NB4 (cell line): ENCODE measurements at regions not wholly inside any gene's neighbourhood (a gene's known extent, or its start where the extent isn't known, plus 50 kb on each side); places are given as distances from the start of the nearest gene placed in this dataset.

Source experiments
- POLR2A ChIP-seq: IDR thresholded peaks from 2 replicates; pipeline ENCODE4 v1.6.1; 2011; ENCODE audit warnings: mild to moderate bottlenecking; ENCODE audit not compliant: insufficient read length; ENCODE audit errors: extremely low read depth
- TF ChIP-seq, protein P1 (sequence below): IDR thresholded peaks from one replicate; pipeline ENCODE4 v1.5.1; 2012; ENCODE audit warnings: low read depth, low read length
- TF ChIP-seq, protein P2 (sequence below): IDR thresholded peaks from 2 replicates; pipeline ENCODE4 v1.6.1; 2011; ENCODE audit warnings: low read depth, low read length

DNA sequence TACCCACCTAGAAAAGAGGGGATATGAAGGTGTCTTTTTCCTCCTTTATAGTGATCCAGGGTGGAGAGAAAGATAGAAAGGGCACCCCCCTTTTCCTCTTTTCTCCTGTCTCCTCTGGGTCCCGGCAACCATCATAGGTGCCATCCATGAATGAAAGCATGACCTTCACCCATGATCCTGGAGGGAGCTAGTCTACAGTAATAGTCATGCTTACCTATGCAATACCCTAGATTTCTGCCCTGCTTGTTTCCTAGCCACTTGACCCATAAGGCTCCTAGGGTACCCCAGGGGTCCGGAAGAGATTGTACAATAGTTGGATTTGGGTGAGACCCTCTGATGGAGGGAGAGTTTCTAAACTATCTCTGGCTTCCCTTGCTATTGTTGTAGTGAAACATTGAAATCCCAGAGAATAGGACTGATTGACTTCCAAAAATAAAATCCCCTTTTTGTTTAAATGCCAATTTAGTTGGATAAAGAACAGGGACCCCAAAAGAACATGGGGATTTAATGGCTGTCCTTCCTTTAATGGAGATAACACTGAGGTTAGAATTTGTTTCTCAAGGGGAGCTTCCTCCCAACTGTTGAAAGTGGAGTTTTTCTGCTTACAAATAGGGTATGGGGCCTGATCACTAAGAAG lies 366.8 kb upstream of the KHDRBS2 start:
- no peak for TF ChIP-seq POLR2A
- TF ChIP-seq, protein P1, sequence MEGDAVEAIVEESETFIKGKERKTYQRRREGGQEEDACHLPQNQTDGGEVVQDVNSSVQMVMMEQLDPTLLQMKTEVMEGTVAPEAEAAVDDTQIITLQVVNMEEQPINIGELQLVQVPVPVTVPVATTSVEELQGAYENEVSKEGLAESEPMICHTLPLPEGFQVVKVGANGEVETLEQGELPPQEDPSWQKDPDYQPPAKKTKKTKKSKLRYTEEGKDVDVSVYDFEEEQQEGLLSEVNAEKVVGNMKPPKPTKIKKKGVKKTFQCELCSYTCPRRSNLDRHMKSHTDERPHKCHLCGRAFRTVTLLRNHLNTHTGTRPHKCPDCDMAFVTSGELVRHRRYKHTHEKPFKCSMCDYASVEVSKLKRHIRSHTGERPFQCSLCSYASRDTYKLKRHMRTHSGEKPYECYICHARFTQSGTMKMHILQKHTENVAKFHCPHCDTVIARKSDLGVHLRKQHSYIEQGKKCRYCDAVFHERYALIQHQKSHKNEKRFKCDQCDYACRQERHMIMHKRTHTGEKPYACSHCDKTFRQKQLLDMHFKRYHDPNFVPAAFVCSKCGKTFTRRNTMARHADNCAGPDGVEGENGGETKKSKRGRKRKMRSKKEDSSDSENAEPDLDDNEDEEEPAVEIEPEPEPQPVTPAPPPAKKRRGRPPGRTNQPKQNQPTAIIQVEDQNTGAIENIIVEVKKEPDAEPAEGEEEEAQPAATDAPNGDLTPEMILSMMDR, result no peak
- TF ChIP-seq, protein P2, sequence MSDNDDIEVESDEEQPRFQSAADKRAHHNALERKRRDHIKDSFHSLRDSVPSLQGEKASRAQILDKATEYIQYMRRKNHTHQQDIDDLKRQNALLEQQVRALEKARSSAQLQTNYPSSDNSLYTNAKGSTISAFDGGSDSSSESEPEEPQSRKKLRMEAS, result no peak
